GM20431 (cell line): ENCODE measurements at regions not wholly inside any gene's neighbourhood (a gene's known extent, or its start where the extent isn't known, plus 50 kb on each side); places are given as distances from the start of the nearest gene placed in this dataset.

ENCODE experiments used
- in situ Hi-C: fragments of 300-500 bp; cut with MseI, MboI; formaldehyde crosslinking; loops from one replicate; pipeline ENCODE4 v1.15.0; 2020; ENCODE audit warnings: low sequenced_read_pairs; ENCODE audit not compliant: unreplicated experiment

GRCh38 chr17:72250206-72250605, 129.4 kb downstream of the SOX9 start:
- in situ Hi-C loops, result no loop called here

- in situ Hi-C loops, result no loop called here
Observed at GRCh38 chr17:72253597-72253996, 132.8 kb downstream of the SOX9 start.

GRCh38 chr17:72254808-72255449, 134.1 kb downstream of the SOX9 start:
- in situ Hi-C loops, result no loop called here

GRCh38 chr17:72255481-72255880, 134.7 kb downstream of the SOX9 start:
- in situ Hi-C loops, result no loop called here

GRCh38 chr17:72258711-72259110, 137.9 kb downstream of the SOX9 start:
- in situ Hi-C loops, result no loop called here

GRCh38 chr17:72259922-72260321, 139.1 kb downstream of the SOX9 start:
- in situ Hi-C loops, result no loop called here

GRCh38 chr17:72262766-72263165, 141.9 kb downstream of the SOX9 start:
- in situ Hi-C loops, result no loop called here

GRCh38 chr17:72264682-72265405, 144.0 kb downstream of the SOX9 start:
- in situ Hi-C loops, result no loop called here

- in situ Hi-C loops, result no loop called here
Observed at GRCh38 chr17:72266112-72266775, 145.4 kb downstream of the SOX9 start.

GRCh38 chr17:72267601-72268000, 146.8 kb downstream of the SOX9 start:
- in situ Hi-C loops, result no loop called here

- in situ Hi-C loops, result no loop called here
Observed at GRCh38 chr17:72268431-72268830, 147.6 kb downstream of the SOX9 start.

GRCh38 chr17:72270273-72270924, 149.6 kb downstream of the SOX9 start:
- in situ Hi-C loops, result no loop called here

- in situ Hi-C loops, result no loop called here
Observed at GRCh38 chr17:72271603-72272002, 150.8 kb downstream of the SOX9 start.

- in situ Hi-C loops, result no loop called here
Observed at GRCh38 chr17:72273289-72274056, 152.7 kb downstream of the SOX9 start.

- in situ Hi-C loops, result no loop called here
Observed at GRCh38 chr17:72274614-72275013, 153.8 kb downstream of the SOX9 start.

GRCh38 chr17:72280881-72281280, 160.1 kb downstream of the SOX9 start:
- in situ Hi-C loops, result no loop called here

- in situ Hi-C loops, result no loop called here
Observed at GRCh38 chr17:72282439-72283029, 161.7 kb downstream of the SOX9 start.

GRCh38 chr17:72284806-72285205, 164.0 kb downstream of the SOX9 start:
- in situ Hi-C loops, result no loop called here

GRCh38 chr17:72287586-72287985, 166.8 kb downstream of the SOX9 start:
- in situ Hi-C loops, result no loop called here

GRCh38 chr17:72294487-72294893, 173.7 kb downstream of the SOX9 start:
- in situ Hi-C loops, result no loop called here
